Smooth muscle cell (in vitro differentiated cells): ENCODE measurements at regions not wholly inside any gene's neighbourhood (a gene's known extent, or its start where the extent isn't known, plus 50 kb on each side); places are given as distances from the start of the nearest gene placed in this dataset.

Source experiments
- DNase-seq: peaks from one replicate; lab custom pipeline; 2025; ENCODE audit not compliant: unreplicated experiment; lab: John Stamatoyannopoulos, UW
- H2AFZ ChIP-seq: fragments of 200-600 bp; sonication (generic); 2 replicates; pipeline ENCODE4 v1.6.0; 2016; ENCODE audit warnings: antibody characterized with exemption, low read depth, mild to moderate bottlenecking
- H3F3A ChIP-seq: fragments of 200-600 bp; sonication (generic); 2 replicates; pipeline ENCODE4 v1.6.0; 2017; ENCODE audit warnings: antibody characterized with exemption, low read depth
- H3K27ac ChIP-seq: fragments of 200-600 bp; sonication (generic); 2 replicates; pipeline ENCODE4 v1.5.1; 2016; ENCODE audit warnings: low read depth, mild to moderate bottlenecking
- H3K27me3 ChIP-seq: fragments of 200-600 bp; sonication (generic); 2 replicates; pipeline ENCODE4 v1.6.1; 2016; ENCODE audit warnings: low read depth, mild to moderate bottlenecking
- H3K36me3 ChIP-seq: fragments of 200-600 bp; sonication (generic); 2 replicates; pipeline ENCODE4 v1.5.1; 2016; ENCODE audit warnings: low read depth
- H3K4me1 ChIP-seq: fragments of 200-600 bp; sonication (generic); 2 replicates; pipeline ENCODE4 v1.5.1; 2016; ENCODE audit warnings: low read depth
- H3K4me2 ChIP-seq: fragments of 200-600 bp; sonication (generic); 2 replicates; pipeline ENCODE4 v1.6.0; 2016; ENCODE audit warnings: mild to moderate bottlenecking
- H3K4me3 ChIP-seq: fragments of 200-600 bp; sonication (generic); 2 replicates; pipeline ENCODE4 v1.5.1; 2016; ENCODE audit warnings: mild to moderate bottlenecking
- H3K79me2 ChIP-seq: fragments of 200-600 bp; sonication (generic); 2 replicates; pipeline ENCODE4 v1.6.0; 2016; ENCODE audit warnings: low read depth, mild to moderate bottlenecking
- H3K9ac ChIP-seq: fragments of 200-600 bp; sonication (generic); 2 replicates; pipeline ENCODE4 v1.6.0; 2016; ENCODE audit warnings: low read depth
- H3K9me3 ChIP-seq: fragments of 200-600 bp; sonication (generic); replicated peaks from 2 replicates; pipeline ENCODE4 v1.5.1; 2016; ENCODE audit warnings: low read depth
- H4K20me1 ChIP-seq: fragments of 200-600 bp; sonication (generic); 2 replicates; pipeline ENCODE4 v1.6.0; 2016; ENCODE audit warnings: low read depth
- CTCF ChIP-seq: fragments of 200-600 bp; sonication (generic); IDR thresholded peaks from 2 replicates; pipeline ENCODE4 v1.5.1; 2017; ENCODE audit warnings: borderline replicate concordance, mild to moderate bottlenecking, antibody characterized with exemption; ENCODE audit not compliant: insufficient read depth, poor library complexity, severe bottlenecking
- WGBS: methylation state at CpG from one replicate; pipeline ENCODE4 v1.1.7; 2016; ENCODE audit warnings: low lambda C conversion rate; 5-methylcytosine and 5-hydroxymethylcytosine counted together

- H3K27me3 ChIP-seq = no peaks in the 10 kb centered on the region
- H3K4me2 ChIP-seq = peak overlapping the region; percentile 76
- no peak for DNase-seq
- H3K9ac ChIP-seq = peak overlapping the region; percentile 51
- H3K4me3 ChIP-seq = no peak overlapping the region
- H3K4me1 ChIP-seq = peaks cover 46% of the 10 kb centered on the region
- H2AFZ ChIP-seq = no peak overlapping the region
- H3K27ac ChIP-seq = peak overlapping the region; percentile 95
- H4K20me1 ChIP-seq = no peaks in the 10 kb centered on the region
- H3K36me3 ChIP-seq = no peaks in the 10 kb centered on the region
- no peak for TF ChIP-seq CTCF
- H3K9me3 ChIP-seq = no peaks in the 10 kb centered on the region
- peaks cover 35% of the 10 kb centered on the region for H3F3A ChIP-seq
- WGBS = 9% methylated on average over 3 of the region's 3 CpGs
- no peaks in the 10 kb centered on the region for H3K79me2 ChIP-seq
These were observed 102.5 kb downstream of the SAMD9 start for GRCh38 chr7:93015101-93015778.

DNA sequence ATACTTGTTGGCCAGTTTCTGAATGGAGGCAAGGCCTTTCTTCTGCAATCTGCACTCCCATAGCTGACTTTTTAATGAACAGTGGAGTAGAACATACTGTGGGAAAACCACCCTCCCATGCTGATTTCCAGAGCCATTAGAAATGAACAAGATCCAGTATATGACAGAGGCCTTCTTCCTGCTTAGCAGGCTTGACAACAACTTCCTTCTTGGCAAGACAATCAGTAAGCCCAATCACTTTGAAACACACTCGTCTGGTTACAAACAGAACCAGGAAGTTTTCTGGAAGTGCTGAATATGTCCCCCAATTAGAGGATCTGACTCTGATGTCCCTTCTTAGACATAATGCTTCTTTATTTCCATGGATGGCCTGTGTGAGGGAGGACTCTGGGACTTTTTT, 103.4 kb downstream of the SAMD9 start:
- TF ChIP-seq CTCF = no peak
- Histone ChIP-seq H3K27me3 (no peaks in the 10 kb centered on the region), H2AFZ (peak overlapping the region; percentile 66), H3K4me1 (peaks cover 46% of the 10 kb centered on the region), H3K36me3 (no peaks in the 10 kb centered on the region), H3K9me3 (no peaks in the 10 kb centered on the region), H4K20me1 (no peaks in the 10 kb centered on the region), H3K4me3 (no peak overlapping the region), H3F3A (peaks cover 35% of the 10 kb centered on the region), H3K9ac (peak overlapping the region; percentile 24), H3K79me2 (no peaks in the 10 kb centered on the region), H3K4me2 (peak overlapping the region; percentile 76), H3K27ac (peak overlapping the region; percentile 95)
- no peak for DNase-seq
- 8% methylated on average over 1 of the region's 1 CpG for WGBS

DNA sequence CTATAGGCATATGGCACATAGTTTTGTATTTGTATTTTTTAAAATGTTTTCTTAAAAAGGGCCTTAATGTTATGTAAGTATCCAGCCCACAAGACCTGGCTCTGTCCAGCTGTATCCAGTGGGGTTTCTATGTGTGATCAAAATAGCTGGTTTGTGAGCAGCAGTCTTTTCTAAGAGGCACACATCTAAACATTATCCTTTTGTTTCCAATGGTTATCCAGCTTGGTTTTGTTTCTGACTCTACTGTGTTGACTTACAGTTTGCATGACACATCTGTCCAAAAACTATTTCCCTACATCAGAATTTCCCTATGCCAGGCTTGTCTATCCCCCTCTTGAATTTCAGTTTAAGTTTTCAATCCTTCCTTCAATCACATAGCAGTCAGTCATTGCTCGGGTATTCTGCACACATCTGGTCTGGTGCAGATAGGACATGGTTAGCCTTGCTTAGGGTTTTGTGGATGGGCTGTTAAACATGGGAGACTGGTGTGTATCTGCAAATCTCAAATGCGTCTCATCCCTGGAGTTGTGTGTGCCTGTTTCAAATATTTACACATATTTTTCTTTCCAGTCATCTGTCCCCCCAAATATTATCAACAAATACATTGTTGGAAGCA, 104.2 kb downstream of the SAMD9 start:
- Histone ChIP-seq H3F3A (peaks cover 35% of the 10 kb centered on the region), H3K27me3 (no peaks in the 10 kb centered on the region), H3K9me3 (no peaks in the 10 kb centered on the region), H2AFZ (no peak overlapping the region), H3K4me3 (no peak overlapping the region), H3K27ac (peak overlapping the region; percentile 95), H3K4me1 (peaks cover 46% of the 10 kb centered on the region), H3K9ac (no peak overlapping the region), H3K4me2 (peak overlapping the region; percentile 76), H3K79me2 (no peaks in the 10 kb centered on the region), H3K36me3 (no peaks in the 10 kb centered on the region), H4K20me1 (no peaks in the 10 kb centered on the region)
- TF ChIP-seq CTCF = no peak
- WGBS = 46% methylated on average over 2 of the region's 2 CpGs
- DNase-seq = no peak
